AG04450 (cell line): ENCODE measurements at regions not wholly inside any gene's neighbourhood (a gene's known extent, or its start where the extent isn't known, plus 50 kb on each side); places are given as distances from the start of the nearest gene placed in this dataset.

ENCODE experiments used
- CTCF ChIA-PET: fragments of 300-600, 350-600 bp; formaldehyde crosslinking; extraction: SDS; loops from one replicate; lab custom pipeline; 2022; ENCODE audit warnings: antibody characterized with exemption, inconsistent platforms; lab: Charles Lee
- POLR2A ChIA-PET: fragments of 350-600 bp; formaldehyde crosslinking; extraction: SDS; loops from one replicate; lab custom pipeline; 2021; ENCODE audit warnings: antibody characterized with exemption, inconsistent platforms; lab: Yijun Ruan, JAX
- DNase-seq: peaks from one replicate; pipeline ENCODE4 v3.0.0-alpha.2; 2011; ENCODE audit warnings: low read depth, low spot score
- H3K27ac ChIP-seq: one replicate; pipeline ENCODE4 v1.5.1; 2012; ENCODE audit warnings: low read depth, low read length, control low read depth
- H3K27me3 ChIP-seq: one replicate; pipeline ENCODE4 v1.6.0; 2012; ENCODE audit warnings: low read length; ENCODE audit not compliant: control insufficient read depth, insufficient read depth
- H3K4me3 ChIP-seq: 2 replicates; pipeline ENCODE4 v1.5.1; 2011; ENCODE audit warnings: mild to moderate bottlenecking, low read depth, low read length, control low read depth
- H3K9me3 ChIP-seq: 2 replicates; pipeline ENCODE4 v1.5.1; 2012; ENCODE audit warnings: low read length; ENCODE audit not compliant: control insufficient read depth, insufficient read depth
- TF ChIP-seq, protein P1 (sequence below): IDR thresholded peaks from 2 replicates; pipeline ENCODE4 v1.5.1; 2011; ENCODE audit warnings: low read depth, low read length, control low read depth, inconsistent platforms

DNA sequence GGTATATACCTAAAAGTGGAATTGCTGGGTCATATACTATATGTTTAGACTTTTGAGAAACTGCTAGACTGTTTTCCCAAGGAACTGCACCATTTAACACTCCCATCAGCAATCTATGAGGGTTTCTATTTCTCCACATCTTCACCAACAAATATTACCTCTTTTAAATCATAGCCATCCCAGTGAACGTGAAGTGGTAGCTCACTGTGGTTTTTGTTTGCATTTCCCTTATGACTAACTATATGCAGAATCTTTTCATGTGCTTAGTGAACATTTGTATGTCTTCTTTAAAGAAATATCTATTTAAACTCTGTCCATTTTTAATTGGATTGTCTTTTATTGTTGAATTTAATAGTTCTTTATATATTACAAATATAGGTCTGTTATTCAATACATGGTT is 115.8 kb upstream of the SEC61G start:
- ChIA-PET CTCF (interaction anchor here (1.3 kb wide), 1 partner anchor 381 kb away, joined by 3 read pairs; no protein-coding TSS in a partner anchor), POLR2A (no interaction called here)
- TF ChIP-seq, protein P1, sequence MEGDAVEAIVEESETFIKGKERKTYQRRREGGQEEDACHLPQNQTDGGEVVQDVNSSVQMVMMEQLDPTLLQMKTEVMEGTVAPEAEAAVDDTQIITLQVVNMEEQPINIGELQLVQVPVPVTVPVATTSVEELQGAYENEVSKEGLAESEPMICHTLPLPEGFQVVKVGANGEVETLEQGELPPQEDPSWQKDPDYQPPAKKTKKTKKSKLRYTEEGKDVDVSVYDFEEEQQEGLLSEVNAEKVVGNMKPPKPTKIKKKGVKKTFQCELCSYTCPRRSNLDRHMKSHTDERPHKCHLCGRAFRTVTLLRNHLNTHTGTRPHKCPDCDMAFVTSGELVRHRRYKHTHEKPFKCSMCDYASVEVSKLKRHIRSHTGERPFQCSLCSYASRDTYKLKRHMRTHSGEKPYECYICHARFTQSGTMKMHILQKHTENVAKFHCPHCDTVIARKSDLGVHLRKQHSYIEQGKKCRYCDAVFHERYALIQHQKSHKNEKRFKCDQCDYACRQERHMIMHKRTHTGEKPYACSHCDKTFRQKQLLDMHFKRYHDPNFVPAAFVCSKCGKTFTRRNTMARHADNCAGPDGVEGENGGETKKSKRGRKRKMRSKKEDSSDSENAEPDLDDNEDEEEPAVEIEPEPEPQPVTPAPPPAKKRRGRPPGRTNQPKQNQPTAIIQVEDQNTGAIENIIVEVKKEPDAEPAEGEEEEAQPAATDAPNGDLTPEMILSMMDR: no peak
- no peak overlapping the region for H3K4me3 ChIP-seq
- no peaks in the 10 kb centered on the region for H3K27me3 ChIP-seq
- no peak overlapping the region for H3K27ac ChIP-seq
- no peak for DNase-seq
- H3K9me3 ChIP-seq: no peaks in the 10 kb centered on the region

DNA sequence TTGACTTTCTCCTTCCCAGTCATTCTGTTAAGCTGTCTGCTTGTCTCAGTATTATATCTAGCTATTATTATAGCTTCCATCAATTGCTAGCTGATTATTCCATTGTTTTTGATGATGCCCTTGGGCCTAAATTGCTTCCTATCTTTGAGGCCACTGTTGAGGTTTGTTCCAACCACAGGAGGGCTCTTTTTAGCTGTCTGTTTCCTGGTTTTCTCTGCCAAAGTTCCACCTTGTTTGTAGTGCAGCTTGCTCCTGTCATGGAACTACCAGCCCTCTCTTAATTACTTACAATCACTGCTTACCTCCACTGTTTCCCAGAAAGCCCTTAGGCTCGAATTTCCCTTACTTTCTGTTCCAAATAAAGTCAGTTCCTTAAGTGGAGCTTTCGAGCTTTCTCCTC is 118.7 kb upstream of the SEC61G start:
- ChIA-PET POLR2A (no interaction called here), CTCF (interaction anchor here (0.8 to 1.1 kb wide), 3 partner anchors 36 to 539 kb away, joined by 3 to 7 read pairs (median 4); no protein-coding TSS in a partner anchor)
- H3K9me3 ChIP-seq: no peaks in the 10 kb centered on the region
- DNase-seq: no peak
- no peaks in the 10 kb centered on the region for H3K27me3 ChIP-seq
- TF ChIP-seq, protein P1: no peak
- H3K4me3 ChIP-seq: no peak overlapping the region
- no peak overlapping the region for H3K27ac ChIP-seq

DNA sequence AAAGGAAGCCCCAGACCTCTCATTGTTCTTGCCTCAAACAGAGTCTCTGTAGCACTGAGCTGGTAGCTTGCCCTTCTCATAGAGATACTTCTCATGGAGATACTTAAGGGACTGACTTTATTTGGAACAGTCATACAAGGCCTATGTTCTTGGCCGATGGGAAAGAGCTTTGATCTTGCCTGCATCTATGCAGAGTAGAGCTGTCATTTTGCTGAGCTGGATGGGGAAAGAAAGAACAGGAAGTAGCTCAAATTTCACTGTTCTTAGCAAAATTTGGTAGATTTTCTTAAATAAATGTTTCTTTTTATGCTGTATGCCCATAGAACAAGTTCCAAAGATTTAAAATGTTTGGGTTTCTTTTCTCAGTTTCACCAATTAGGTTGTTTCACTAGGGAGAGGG is 119.3 kb upstream of the SEC61G start:
- Histone ChIP-seq H3K4me3 (no peak overlapping the region), H3K27ac (no peak overlapping the region), H3K27me3 (no peaks in the 10 kb centered on the region), H3K9me3 (no peaks in the 10 kb centered on the region)
- TF ChIP-seq, protein P1: no peak
- ChIA-PET CTCF (interaction anchor here (0.8 to 1.1 kb wide), 3 partner anchors 36 to 538 kb away, joined by 3 to 7 read pairs (median 3); no protein-coding TSS in a partner anchor), POLR2A (no interaction called here)
- no peak for DNase-seq

DNA sequence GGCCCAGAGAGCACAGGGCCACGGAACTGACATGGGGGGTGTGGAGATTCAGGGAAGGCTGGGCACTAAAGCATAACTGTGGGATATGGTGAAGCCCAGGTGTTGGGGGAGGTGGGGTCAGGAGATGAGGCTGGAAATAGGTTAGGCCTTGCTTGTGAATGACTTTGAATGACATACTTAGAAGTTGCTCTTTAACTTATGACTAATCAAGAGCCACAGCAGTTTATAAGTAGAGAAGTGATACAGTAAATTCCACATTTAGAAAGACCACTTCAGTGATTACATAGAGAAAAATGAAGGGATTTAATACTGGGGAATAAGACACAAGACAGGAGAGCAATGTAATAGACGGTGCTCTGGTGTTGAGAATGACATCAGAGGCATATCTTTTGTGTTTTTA is 120.8 kb upstream of the SEC61G start:
- H3K27me3 ChIP-seq: no peaks in the 10 kb centered on the region
- H3K9me3 ChIP-seq: no peaks in the 10 kb centered on the region
- ChIA-PET CTCF (no interaction called here), POLR2A (no interaction called here)
- no peak overlapping the region for H3K4me3 ChIP-seq
- no peak overlapping the region for H3K27ac ChIP-seq
- TF ChIP-seq, protein P1: no peak
- no peak for DNase-seq

DNA sequence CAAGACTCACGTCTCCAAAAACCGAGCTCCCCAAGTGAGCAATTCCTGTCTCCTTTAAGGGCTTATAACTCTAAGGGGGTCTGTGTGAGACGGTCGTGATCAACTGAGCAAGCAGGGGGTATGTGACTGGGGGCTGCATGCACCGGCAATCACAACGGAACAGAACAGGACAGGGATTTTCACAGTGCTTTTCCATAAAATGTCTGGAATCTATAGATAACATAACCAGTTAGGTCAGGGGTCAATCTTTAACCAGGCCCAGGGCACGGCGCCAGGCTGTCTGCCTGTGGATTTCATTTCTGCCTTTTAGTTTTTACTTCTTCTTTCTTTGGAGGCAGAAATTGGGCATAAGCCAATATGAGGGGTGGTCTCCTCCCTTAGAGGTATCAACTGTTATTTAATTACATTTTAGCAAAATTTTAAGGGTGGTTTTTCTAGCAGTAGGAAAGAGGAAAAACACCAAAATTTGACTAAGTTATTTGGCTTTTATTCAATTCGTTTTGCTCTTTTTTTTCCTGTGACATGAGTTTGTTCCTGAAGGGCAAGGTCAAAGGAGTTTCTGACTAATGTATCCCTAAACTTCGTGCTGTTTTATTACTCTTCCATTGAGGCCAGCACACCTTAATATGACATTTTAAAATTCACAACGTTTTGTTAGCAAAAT is 121.4 kb upstream of the SEC61G start:
- H3K27ac ChIP-seq: no peak overlapping the region
- TF ChIP-seq, protein P1: no peak
- no peaks in the 10 kb centered on the region for H3K27me3 ChIP-seq
- no peak overlapping the region for H3K4me3 ChIP-seq
- H3K9me3 ChIP-seq: no peaks in the 10 kb centered on the region
- DNase-seq: no peak
- ChIA-PET CTCF (no interaction called here), POLR2A (no interaction called here)
